ENCODE measurements at regions not wholly inside any gene's neighbourhood (a gene's known extent, or its start where the extent isn't known, plus 50 kb on each side); places are given as distances from the start of the nearest gene placed in this dataset.
"Not testable (repeated sequence)": the region's sequence is repeated elsewhere in the genome, so short reads cannot be mapped to it uniquely, and the experiment has no call there.

DNA sequence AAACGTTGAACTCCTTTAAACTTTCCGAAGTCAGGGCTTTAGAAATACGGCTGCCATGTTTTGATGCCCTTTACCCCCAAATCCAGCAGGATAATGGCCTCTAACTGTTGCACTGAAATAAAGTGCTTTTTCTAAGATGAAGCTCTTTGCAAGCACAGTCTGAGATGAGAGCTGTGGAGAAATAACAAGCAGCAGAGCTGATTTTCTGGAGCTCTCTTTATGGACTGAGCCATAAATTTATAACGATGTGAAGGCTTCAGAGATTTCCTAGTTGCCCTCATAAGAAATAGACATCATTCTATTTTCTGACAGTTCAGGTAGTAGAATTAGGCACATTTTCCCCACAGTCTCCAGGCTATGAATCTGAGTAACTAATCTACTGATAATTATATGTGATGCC lies 567.3 kb downstream of the PDHA2 start:
- DNase-seq (ENCODE audit: low read depth), result no peak
- no peak overlapping the region for H3K4me3 ChIP-seq (ENCODE audit: low read length)
- TF ChIP-seq, protein P1, sequence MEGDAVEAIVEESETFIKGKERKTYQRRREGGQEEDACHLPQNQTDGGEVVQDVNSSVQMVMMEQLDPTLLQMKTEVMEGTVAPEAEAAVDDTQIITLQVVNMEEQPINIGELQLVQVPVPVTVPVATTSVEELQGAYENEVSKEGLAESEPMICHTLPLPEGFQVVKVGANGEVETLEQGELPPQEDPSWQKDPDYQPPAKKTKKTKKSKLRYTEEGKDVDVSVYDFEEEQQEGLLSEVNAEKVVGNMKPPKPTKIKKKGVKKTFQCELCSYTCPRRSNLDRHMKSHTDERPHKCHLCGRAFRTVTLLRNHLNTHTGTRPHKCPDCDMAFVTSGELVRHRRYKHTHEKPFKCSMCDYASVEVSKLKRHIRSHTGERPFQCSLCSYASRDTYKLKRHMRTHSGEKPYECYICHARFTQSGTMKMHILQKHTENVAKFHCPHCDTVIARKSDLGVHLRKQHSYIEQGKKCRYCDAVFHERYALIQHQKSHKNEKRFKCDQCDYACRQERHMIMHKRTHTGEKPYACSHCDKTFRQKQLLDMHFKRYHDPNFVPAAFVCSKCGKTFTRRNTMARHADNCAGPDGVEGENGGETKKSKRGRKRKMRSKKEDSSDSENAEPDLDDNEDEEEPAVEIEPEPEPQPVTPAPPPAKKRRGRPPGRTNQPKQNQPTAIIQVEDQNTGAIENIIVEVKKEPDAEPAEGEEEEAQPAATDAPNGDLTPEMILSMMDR (IDR thresholded peaks at IDR 0.05; ENCODE audit: insufficient read depth, low read depth, low read length, missing control alignments), result no peak

DNA sequence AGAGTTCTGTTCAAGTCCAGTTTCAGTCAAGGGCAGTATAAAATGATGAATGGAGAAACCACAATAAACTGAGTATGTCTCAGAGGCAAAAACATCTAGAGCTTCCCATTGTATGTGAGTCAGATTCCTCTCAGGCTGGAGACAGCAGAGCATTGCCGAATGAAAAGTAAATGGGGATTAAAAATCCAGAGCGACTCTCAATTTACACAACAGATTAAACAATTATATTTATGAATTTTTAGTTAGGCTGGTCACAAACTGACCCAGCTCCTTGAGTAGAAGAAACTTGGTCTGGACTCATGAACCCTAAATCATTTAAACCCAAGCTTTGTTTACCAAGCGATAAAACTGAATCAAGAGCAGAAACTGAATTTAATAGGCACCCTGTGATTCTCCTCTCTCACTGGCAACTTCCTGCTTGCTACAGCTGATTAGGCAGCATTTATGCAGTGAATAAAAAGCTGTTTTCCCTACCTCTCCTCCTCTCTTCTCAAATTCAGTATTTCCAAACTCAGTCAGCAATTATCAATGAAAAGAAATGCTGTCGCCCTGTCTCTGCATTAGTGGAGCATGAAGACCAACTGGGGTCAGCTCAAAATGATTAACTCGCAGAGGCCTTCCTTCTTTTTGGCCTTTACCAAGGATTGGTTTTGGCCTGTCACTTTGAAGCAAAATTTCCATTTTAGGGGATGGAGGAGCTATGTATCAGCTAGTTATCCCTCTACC lies 568.0 kb downstream of the PDHA2 start:
- no peak for DNase-seq (ENCODE audit: low read depth)
- no peak overlapping the region for H3K4me3 ChIP-seq (ENCODE audit: low read length)
- TF ChIP-seq, protein P1 (IDR thresholded peaks at IDR 0.05; ENCODE audit: insufficient read depth, low read depth, low read length, missing control alignments), result no peak

DNA sequence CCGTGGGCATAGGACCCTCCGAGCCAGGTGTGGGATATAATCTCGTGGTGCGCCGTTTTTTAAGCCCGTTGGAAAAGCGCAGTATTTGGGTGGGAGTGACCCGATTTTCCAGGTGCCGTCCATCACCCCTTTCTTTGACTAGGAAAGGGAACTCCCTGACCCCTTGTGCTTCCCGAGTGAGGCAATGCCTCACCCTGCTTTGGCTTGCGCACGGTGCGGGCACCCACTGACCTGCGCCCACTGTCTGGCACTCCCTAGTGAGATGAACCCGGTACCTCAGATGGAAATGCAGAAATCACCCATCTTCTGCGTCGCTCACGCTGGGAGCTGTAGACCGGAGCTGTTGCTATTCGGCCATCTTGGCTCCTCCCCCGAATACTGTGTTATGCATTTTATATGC lies 575.0 kb downstream of the PDHA2 start:
- not testable (repeated sequence) for H3K4me3 ChIP-seq (ENCODE audit: low read length); DNase-seq (ENCODE audit: low read depth)

DNA sequence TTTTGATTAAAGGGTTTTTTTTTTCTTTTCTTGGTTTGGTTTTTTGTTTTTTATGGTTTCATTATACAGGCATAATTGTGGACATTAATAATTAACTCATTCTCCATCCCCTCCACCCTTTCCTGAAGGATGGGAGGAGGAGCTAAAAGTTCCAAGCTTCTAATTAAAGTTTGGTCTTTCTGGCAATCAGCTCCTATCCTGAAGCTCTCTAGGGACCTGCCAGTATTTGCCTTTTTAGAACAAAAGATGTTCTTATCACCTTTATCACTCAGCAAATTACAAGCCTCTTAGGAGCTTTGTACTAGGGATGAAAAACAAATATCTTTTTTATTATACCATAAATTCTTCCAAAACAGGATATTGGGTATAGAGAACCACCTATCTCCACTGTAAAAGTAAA lies 589.8 kb downstream of the PDHA2 start:
- H3K4me3 ChIP-seq (ENCODE audit: low read length), result no peak overlapping the region
- DNase-seq (ENCODE audit: low read depth), result no peak
- TF ChIP-seq, protein P1 (IDR thresholded peaks at IDR 0.05; ENCODE audit: insufficient read depth, low read depth, low read length, missing control alignments), result no peak

DNA sequence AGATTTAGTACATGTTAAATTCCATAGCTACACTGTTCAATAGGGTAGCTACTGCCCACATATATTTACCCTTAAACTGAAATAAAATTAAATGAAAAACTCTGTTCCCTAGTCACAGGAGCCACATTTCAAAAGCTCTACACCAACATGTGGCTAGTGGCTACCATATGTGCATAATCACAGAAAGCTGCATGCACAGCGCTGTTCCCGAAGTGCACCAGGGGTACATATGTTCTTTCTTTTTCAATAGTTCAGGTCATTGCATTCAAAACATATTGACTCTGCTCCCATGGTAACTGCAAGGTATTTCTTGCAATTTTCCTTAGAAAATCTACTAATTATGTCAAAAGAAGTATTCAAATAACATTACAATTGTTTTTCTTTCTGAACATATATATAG lies 591.2 kb downstream of the PDHA2 start:
- DNase-seq (ENCODE audit: low read depth), result no peak
- TF ChIP-seq, protein P1 (IDR thresholded peaks at IDR 0.05; ENCODE audit: insufficient read depth, low read depth, low read length, missing control alignments), result no peak
- H3K4me3 ChIP-seq (ENCODE audit: low read length), result no peak overlapping the region

DNA sequence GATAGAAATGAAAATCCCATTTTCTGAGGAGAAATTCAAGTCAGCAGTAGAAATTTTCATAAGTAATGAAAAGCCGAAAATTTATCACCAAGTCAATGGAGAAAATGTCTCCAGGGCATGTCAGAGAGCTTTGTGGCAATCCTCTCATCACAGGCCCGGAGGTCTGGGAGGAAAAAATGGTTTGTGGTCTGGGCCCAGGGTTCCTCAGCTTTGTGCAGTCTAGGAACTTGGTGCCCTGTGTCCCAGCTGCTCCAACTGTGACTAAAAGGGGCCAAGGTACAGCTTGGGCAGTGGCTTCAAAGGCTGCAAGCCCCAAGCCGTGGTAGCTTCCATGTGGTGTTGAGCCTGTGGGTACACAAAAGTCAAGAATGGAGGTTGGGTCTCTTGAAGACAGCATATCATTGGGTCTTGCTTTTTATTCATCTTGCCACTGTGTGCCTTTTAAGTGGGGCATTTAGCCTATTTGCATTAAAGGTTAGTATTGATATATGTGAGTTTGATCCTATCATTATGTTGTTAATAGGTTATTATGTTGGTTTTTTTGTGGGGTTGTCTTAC lies 608.5 kb downstream of the PDHA2 start:
- no peak for DNase-seq (ENCODE audit: low read depth)
- H3K4me3 ChIP-seq (ENCODE audit: low read length), result no peak overlapping the region
- TF ChIP-seq, protein P1 (IDR thresholded peaks at IDR 0.05; ENCODE audit: insufficient read depth, low read depth, low read length, missing control alignments), result no peak

DNA sequence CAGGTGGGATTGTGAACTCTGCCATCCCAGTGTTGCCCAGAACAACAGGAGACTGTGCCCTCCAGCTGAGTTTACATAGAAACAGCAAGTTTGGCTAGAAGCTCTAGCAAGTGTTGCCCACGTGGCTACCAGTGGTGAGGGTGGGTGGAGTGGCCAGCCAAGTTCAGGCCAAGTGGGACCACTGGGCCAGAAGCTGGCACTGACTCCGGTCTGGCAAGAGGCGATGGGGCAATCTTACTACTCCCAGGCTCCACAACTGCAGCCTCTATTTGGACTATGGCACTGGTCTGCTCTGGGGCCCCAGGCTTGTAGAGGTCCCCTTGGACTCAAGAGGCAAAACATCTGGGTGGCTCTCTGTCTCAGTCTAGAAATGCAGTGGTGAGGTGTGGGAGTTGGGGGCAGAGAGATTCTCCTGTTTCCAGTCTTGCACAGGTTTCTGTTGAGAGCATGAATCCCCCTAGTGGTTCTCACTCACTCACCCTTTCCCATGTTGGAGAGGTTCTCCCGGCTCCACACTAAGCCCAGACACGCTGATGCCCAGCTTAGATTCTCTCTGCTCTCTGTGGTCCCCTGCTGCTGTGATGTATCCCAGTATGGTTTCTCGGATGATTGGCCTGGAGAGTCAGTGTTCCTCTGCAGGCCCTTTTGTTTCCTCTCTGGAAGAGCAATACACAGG lies 615.3 kb downstream of the PDHA2 start:
- H3K4me3 ChIP-seq (ENCODE audit: low read length), result no peak overlapping the region
- TF ChIP-seq, protein P1 (IDR thresholded peaks at IDR 0.05; ENCODE audit: insufficient read depth, low read depth, low read length, missing control alignments), result no peak
- DNase-seq (ENCODE audit: low read depth), result no peak

DNA sequence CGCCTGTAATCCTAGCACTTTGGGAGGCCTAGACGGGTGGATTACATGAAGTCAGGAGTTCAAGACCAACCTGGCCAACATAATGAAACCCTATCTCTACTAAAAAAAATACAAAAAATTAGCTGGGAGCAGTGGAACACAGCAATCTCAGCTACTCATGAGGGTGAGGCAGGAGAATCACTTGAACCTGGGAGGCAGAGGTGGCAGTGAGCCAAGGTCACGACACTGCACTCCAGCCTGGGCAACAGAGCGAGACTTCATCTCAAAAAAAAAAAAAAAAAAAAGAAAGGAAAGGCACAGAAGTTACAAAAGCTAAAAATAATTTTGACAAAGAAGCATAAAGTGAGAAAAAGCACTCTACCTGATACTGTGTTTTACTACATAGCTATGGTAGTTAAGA lies 618.1 kb downstream of the PDHA2 start:
- not testable (repeated sequence) for DNase-seq (ENCODE audit: low read depth)

More for the DNA sequence above, 618.1 kb downstream of the PDHA2 start:
- not testable (repeated sequence) for H3K4me3 ChIP-seq (ENCODE audit: low read length)

Measured in epithelial cell of esophagus (primary cell).